K562 (cell line): ENCODE measurements at regions not wholly inside any gene's neighbourhood (a gene's known extent, or its start where the extent isn't known, plus 50 kb on each side); places are given as distances from the start of the nearest gene placed in this dataset.

Experiments
- HMGXB4 ChIP-seq: sonication (generic); formaldehyde crosslinking; IDR thresholded peaks from 2 replicates; pipeline ENCODE4 v1.8.1; 2023; ENCODE audit warnings: mild to moderate bottlenecking, missing genetic modification reagents
- NFE2L1 ChIP-seq: fragments of 450-650 bp; IDR thresholded peaks from 2 replicates; pipeline ENCODE4 v1.6.1; 2016; ENCODE audit warnings: missing genetic modification characterization, low read depth, mild to moderate bottlenecking, missing compliant biosample characterization, moderate library complexity, borderline replicate concordance
- RNF2 ChIP-seq: sonication (generic); IDR thresholded peaks from 2 replicates; pipeline ENCODE4 v1.6.1; 2016
- SMARCC2 ChIP-seq: fragments of 450-650 bp; IDR thresholded peaks from 2 replicates; pipeline ENCODE4 v1.6.1; 2017; ENCODE audit warnings: antibody characterized with exemption, moderate library complexity, mild to moderate bottlenecking, low read depth
- TFE3 ChIP-seq: fragments of 450-650 bp; formaldehyde crosslinking; IDR thresholded peaks from 2 replicates; pipeline ENCODE4 v1.4.0; 2020; ENCODE audit warnings: mild to moderate bottlenecking, mixed read lengths
- ZBTB49 ChIP-seq: sonication (generic); formaldehyde crosslinking; IDR thresholded peaks from 2 replicates; pipeline ENCODE4 v1.8.0; 2022; ENCODE audit warnings: missing genetic modification reagents, mild to moderate bottlenecking, borderline replicate concordance
- ZNF384 ChIP-seq: IDR thresholded peaks from 2 replicates; pipeline ENCODE4 v1.6.1; 2012; ENCODE audit warnings: low read depth, low read length, improper control_type of control experiment

GRCh38 chr9:84583866-84584265 is 85.7 kb upstream of the NTRK2 start (continued):
- TF ChIP-seq ZBTB49 (CRISPR knock-in tag) = no peak
- TF ChIP-seq HMGXB4 (CRISPR knock-in tag) = no peak
- TF ChIP-seq ZNF384 = no peak
- TF ChIP-seq NFE2L1 (tag) = no peak
- no peak for TF ChIP-seq TFE3 (CRISPR knock-in tag)
- no peak for TF ChIP-seq SMARCC2
- TF ChIP-seq RNF2 = no peak
